ENCODE measurements at regions not wholly inside any gene's neighbourhood (a gene's known extent, or its start where the extent isn't known, plus 50 kb on each side); places are given as distances from the start of the nearest gene placed in this dataset.

- no peak for DNase-seq
Measured at GRCh38 chr10:57785546-57785945, 482.1 kb downstream of the IPMK start.

GRCh38 chr10:57785068-57785467, 482.6 kb downstream of the IPMK start:
- no peak for DNase-seq

- no peak for DNase-seq
Measured at GRCh38 chr10:57776688-57777432, 490.8 kb downstream of the IPMK start.

GRCh38 chr10:57775250-57775649, 492.4 kb downstream of the IPMK start:
- no peak for DNase-seq

GRCh38 chr10:57769298-57769697, 498.4 kb downstream of the IPMK start:
- no peak for DNase-seq

- DNase-seq: no peak
Measured at GRCh38 chr10:57759777-57760176, 507.9 kb downstream of the IPMK start.

GRCh38 chr10:57754803-57755202, 512.9 kb downstream of the IPMK start:
- no peak for DNase-seq

GRCh38 chr10:57743711-57744110, 524.0 kb downstream of the IPMK start:
- DNase-seq: no peak

GRCh38 chr10:57741751-57742150, 525.9 kb downstream of the IPMK start:
- DNase-seq: no peak

GRCh38 chr10:57723305-57723704, 544.4 kb downstream of the IPMK start:
- no peak for DNase-seq

- DNase-seq: peak; percentile 32
Measured at GRCh38 chr10:57716884-57717283, 550.8 kb downstream of the IPMK start.

- DNase-seq: no peak
Measured at GRCh38 chr10:57715233-57715632, 552.5 kb downstream of the IPMK start.

- no peak for DNase-seq
Measured at GRCh38 chr10:57707300-57707658, 560.4 kb downstream of the IPMK start.

GRCh38 chr10:57706576-57707299, 561.0 kb downstream of the IPMK start:
- no peak for DNase-seq

- no peak for DNase-seq
Measured at GRCh38 chr10:57706016-57706415, 561.7 kb downstream of the IPMK start.

- peak; percentile 41 for DNase-seq
Measured at GRCh38 chr10:57699944-57700343, 567.8 kb downstream of the IPMK start.

- no peak for DNase-seq
Measured at GRCh38 chr10:57696641-57697040, 571.1 kb downstream of the IPMK start.

- DNase-seq: peak; percentile 75
Measured at GRCh38 chr10:57694956-57695608, 572.6 kb downstream of the IPMK start.

- DNase-seq: no peak
Measured at GRCh38 chr10:57692255-57692980, 575.3 kb downstream of the IPMK start.

GRCh38 chr10:57689596-57690297, 577.9 kb downstream of the IPMK start:
- DNase-seq: peak; percentile 21

GRCh38 chr10:57679916-57680315, 587.8 kb downstream of the IPMK start:
- no peak for DNase-seq

- DNase-seq: no peak
Measured at GRCh38 chr10:57675125-57675524, 592.6 kb downstream of the IPMK start.

Measured in NCI-H69 (cell line).